Body of pancreas (tissue), 4 donors: ENCODE measurements at regions not wholly inside any gene's neighbourhood (a gene's known extent, or its start where the extent isn't known, plus 50 kb on each side); places are given as distances from the start of the nearest gene placed in this dataset.

ENCODE experiments used
- ATAC-seq: fragments of 150-250 bp; one replicate; pipeline ENCODE4 v1.9.1; 2016
- DNase-seq, 4 donors: peaks; one replicate each; pipeline ENCODE4 v3.0.0-alpha.2; 2019
- H3K27ac ChIP-seq, 4 donors: fragments of 200-600 bp; sonication (generic); 1 replicate in 3 of 4; 2 replicates in 1 of 4; pipeline versions ENCODE4 v1.5.1 to v1.6.1; 2016 to 2019; ENCODE audit warnings: mild to moderate bottlenecking in 1 of 4, mixed read lengths in 1 of 4, moderate library complexity in 1 of 4
- H3K27me3 ChIP-seq, 2 donors: fragments of 200-600 bp; sonication (generic); one replicate each; pipeline ENCODE4 v1.6.0; 2016; ENCODE audit warnings: mild to moderate bottlenecking in 1 of 2
- H3K36me3 ChIP-seq, 2 donors: fragments of 200-600 bp; sonication (generic); replicated peaks in 1 of 2; 2 replicates each; pipeline ENCODE4 v1.5.1; 2016; ENCODE audit warnings: low read depth in 2 of 2; ENCODE audit not compliant: insufficient read depth in 1 of 2
- H3K4me1 ChIP-seq: fragments of 200-600 bp; sonication (generic); one replicate; pipeline ENCODE4 v1.6.0; 2016
- H3K4me3 ChIP-seq, 2 donors: fragments of 200-600 bp; sonication (generic); 1 replicate in 1 of 2; 2 replicates in 1 of 2; pipeline ENCODE4 v1.5.1; 2016 to 2019
- H3K9me3 ChIP-seq, 3 donors: fragments of 200-600 bp; sonication (generic); 1 replicate in 2 of 3; 2 replicates in 1 of 3; pipeline ENCODE4 v1.5.1; 2016
- CTCF ChIP-seq, 7 experiments: fragments of 450-650 bp in 4 of 7; fragments of 200-600 bp in 3 of 7; sonication (generic) in 3 of 7; IDR thresholded peaks; one replicate each; pipeline ENCODE4 v1.5.1; 2016 to 2019; ENCODE audit warnings: antibody characterized with exemption in 7 of 7
- POLR2A ChIP-seq, 3 donors: fragments of 450-650 bp; IDR thresholded peaks; one replicate each; pipeline ENCODE4 v1.6.1; 2016; ENCODE audit warnings: antibody characterized with exemption in 3 of 3, mild to moderate bottlenecking in 2 of 3
- WGBS, 2 donors: methylation state at CpG; one replicate each; pipeline ENCODE4 v1.1.5; 2017; 5-methylcytosine and 5-hydroxymethylcytosine counted together
- intact Hi-C: fragments of 100-400 bp; cut with DNase I; formaldehyde crosslinking; loops from one replicate; pipeline ENCODE4 v1.15.1; 2023

GRCh38 chr3:8094415-8094814 lies 407.2 kb upstream of the LMCD1 start:
- H3K4me3 ChIP-seq: no peak overlapping the region
- no peaks in the 10 kb centered on the region for H3K36me3 ChIP-seq
- no peaks in the 10 kb centered on the region for H3K4me1 ChIP-seq
- TF ChIP-seq POLR2A (IDR thresholded peaks at IDR 0.05) (no peak), CTCF (IDR thresholded peaks at IDR 0.05) (no peak)
- no peak for DNase-seq
- H3K27ac ChIP-seq: no peak overlapping the region
- intact Hi-C loops: no loop called here
- no peaks in the 10 kb centered on the region for H3K9me3 ChIP-seq
- H3K27me3 ChIP-seq: no peaks in the 10 kb centered on the region
- no peak for ATAC-seq
- 72 to 81% methylated on average over 2 of the region's 2 CpGs for WGBS, 2 donors

- no peak for TF ChIP-seq CTCF (IDR thresholded peaks at IDR 0.05)
- TF ChIP-seq POLR2A (IDR thresholded peaks at IDR 0.05): no peak
- Histone ChIP-seq H3K4me3 (no peak overlapping the region), H3K36me3 (no peaks in the 10 kb centered on the region), H3K27ac (no peak overlapping the region), H3K27me3 (no peaks in the 10 kb centered on the region), H3K4me1 (no peaks in the 10 kb centered on the region), H3K9me3 (no peaks in the 10 kb centered on the region)
- WGBS, 2 donors: 41 to 47% methylated on average over 5 of the region's 5 CpGs
- intact Hi-C loops: no loop called here
- DNase-seq (peak in 1 of 4 donors; percentile 14), ATAC-seq (no peak)
Measured at GRCh38 chr3:8095724-8096123, 405.9 kb upstream of the LMCD1 start.

GRCh38 chr3:8097690-8098089 lies 403.9 kb upstream of the LMCD1 start:
- WGBS, 2 donors: 85 to 88% methylated on average over 4 of the region's 4 CpGs
- H3K27me3 ChIP-seq: no peaks in the 10 kb centered on the region
- TF ChIP-seq CTCF (IDR thresholded peaks at IDR 0.05): no peak
- no peak for TF ChIP-seq POLR2A (IDR thresholded peaks at IDR 0.05)
- intact Hi-C loops: no loop called here
- H3K4me3 ChIP-seq: no peak overlapping the region
- H3K36me3 ChIP-seq: no peaks in the 10 kb centered on the region
- no peak overlapping the region for H3K27ac ChIP-seq
- no peaks in the 10 kb centered on the region for H3K4me1 ChIP-seq
- DNase-seq: no peak
- no peaks in the 10 kb centered on the region for H3K9me3 ChIP-seq
- no peak for ATAC-seq

GRCh38 chr3:8103954-8104353 lies 397.7 kb upstream of the LMCD1 start:
- DNase-seq: no peak
- Histone ChIP-seq H3K4me1 (no peaks in the 10 kb centered on the region), H3K9me3 (no peaks in the 10 kb centered on the region), H3K36me3 (no peaks in the 10 kb centered on the region), H3K27me3 (no peaks in the 10 kb centered on the region), H3K27ac (no peak overlapping the region), H3K4me3 (no peak overlapping the region)
- no peak for ATAC-seq
- TF ChIP-seq POLR2A (IDR thresholded peaks at IDR 0.05): no peak
- WGBS, 2 donors: 69 to 88% methylated on average over 3 of the region's 3 CpGs
- intact Hi-C loops: no loop called here

- H3K4me1 ChIP-seq: no peaks in the 10 kb centered on the region
- no peaks in the 10 kb centered on the region for H3K9me3 ChIP-seq
- H3K27me3 ChIP-seq: no peaks in the 10 kb centered on the region
- ATAC-seq (no peak), DNase-seq (no peak)
- TF ChIP-seq POLR2A (IDR thresholded peaks at IDR 0.05) (no peak), CTCF (IDR thresholded peaks at IDR 0.05) (no peak)
- intact Hi-C loops: no loop called here
- H3K4me3 ChIP-seq: no peak overlapping the region
- H3K36me3 ChIP-seq: no peaks in the 10 kb centered on the region
- no peak overlapping the region for H3K27ac ChIP-seq
- 88 to 89% methylated on average over 2 of the region's 2 CpGs for WGBS, 2 donors
Measured at GRCh38 chr3:8106921-8107320, 394.7 kb upstream of the LMCD1 start.
